ENCODE measurements at regions not wholly inside any gene's neighbourhood (a gene's known extent, or its start where the extent isn't known, plus 50 kb on each side); places are given as distances from the start of the nearest gene placed in this dataset.

- TF ChIP-seq ZHX1 (CRISPR knock-in tag; IDR thresholded peaks at IDR 0.05; ENCODE audit: low read depth) (no peak), ZBTB46 (CRISPR knock-in tag; IDR thresholded peaks at IDR 0.05; ENCODE audit: borderline replicate concordance) (peak; percentile 81; the same call in 1 of the 2 replicates), FLYWCH1 (CRISPR knock-in tag; IDR thresholded peaks at IDR 0.05) (no peak), PCBP1 (IDR thresholded peaks at IDR 0.05; ENCODE audit: borderline replicate concordance, low read depth, low read length) (no peak), ZNF709 (CRISPR knock-in tag; IDR thresholded peaks at IDR 0.05) (no peak), ZMYM4 (CRISPR knock-in tag; IDR thresholded peaks at IDR 0.05) (0 out of 2 replicates have a peak, but pooled peaks have one; percentile 56), ZNF12 (CRISPR knock-in tag; IDR thresholded peaks at IDR 0.05) (no peak), ZNF138 (CRISPR knock-in tag; IDR thresholded peaks at IDR 0.05; ENCODE audit: low read depth) (no peak), MBNL3 (CRISPR knock-in tag; conservative IDR thresholded peaks at IDR 0.05) (no peak), ZFP36L2 (CRISPR knock-in tag; IDR thresholded peaks at IDR 0.05) (no peak), ETV5 (CRISPR knock-in tag; IDR thresholded peaks at IDR 0.05; ENCODE audit: borderline replicate concordance) (peak; percentile 75), ZNF160 (CRISPR knock-in tag; IDR thresholded peaks at IDR 0.05) (no peak), ZNF670 (CRISPR knock-in tag; IDR thresholded peaks at IDR 0.05; ENCODE audit: borderline replicate concordance) (no peak), RFXAP (CRISPR knock-in tag; IDR thresholded peaks at IDR 0.05; ENCODE audit: borderline replicate concordance) (peak; percentile 64; the same call in 1 of the 2 replicates), ZSCAN22 (CRISPR knock-in tag; IDR thresholded peaks at IDR 0.05) (no peak), YEATS2 (CRISPR knock-in tag; IDR thresholded peaks at IDR 0.05; ENCODE audit: borderline replicate concordance) (no peak), RERE (CRISPR knock-in tag; IDR thresholded peaks at IDR 0.05; ENCODE audit: low read depth) (no peak), ZNF20 (CRISPR knock-in tag; IDR thresholded peaks at IDR 0.05) (no peak), KDM3A (CRISPR knock-in tag; IDR thresholded peaks at IDR 0.05; ENCODE audit: low read depth) (peak; percentile 44; the same call in 1 of the 2 replicates), RORA (CRISPR knock-in tag; IDR thresholded peaks at IDR 0.05) (no peak), MATR3 (CRISPR knock-in tag; IDR thresholded peaks at IDR 0.05) (no peak)
Measured at GRCh38 chr17:77304746-77305473, 164.1 kb downstream of the SEC14L1 start (continued).

Data from HepG2 (cell line).